ENCODE measurements at regions not wholly inside any gene's neighbourhood (a gene's known extent, or its start where the extent isn't known, plus 50 kb on each side); places are given as distances from the start of the nearest gene placed in this dataset.

- DNase-seq, result no peak
These were observed 409.9 kb upstream of the ALCAM start for GRCh38 chr3:104956620-104957345.

- DNase-seq, result no peak
These were observed 406.1 kb upstream of the ALCAM start for GRCh38 chr3:104960579-104960978.

GRCh38 chr3:104961851-104962250 lies 404.9 kb upstream of the ALCAM start:
- no peak for DNase-seq

- DNase-seq, result no peak
These were observed 392.4 kb upstream of the ALCAM start for GRCh38 chr3:104974316-104974715.

GRCh38 chr3:104977719-104978118 lies 389.0 kb upstream of the ALCAM start:
- DNase-seq, result no peak

GRCh38 chr3:104982130-104982529 lies 384.6 kb upstream of the ALCAM start:
- DNase-seq, result no peak

- DNase-seq, result no peak
These were observed 378.9 kb upstream of the ALCAM start for GRCh38 chr3:104987859-104988258.

- no peak for DNase-seq
These were observed 378.2 kb upstream of the ALCAM start for GRCh38 chr3:104988496-104988895.

- DNase-seq, result peak; percentile 10
These were observed 376.8 kb upstream of the ALCAM start for GRCh38 chr3:104989878-104990277.

GRCh38 chr3:104990758-104991157 lies 376.0 kb upstream of the ALCAM start:
- no peak for DNase-seq

GRCh38 chr3:104992676-104993075 lies 374.0 kb upstream of the ALCAM start:
- DNase-seq, result peak; percentile 22

GRCh38 chr3:105006164-105006563 lies 360.5 kb upstream of the ALCAM start:
- no peak for DNase-seq

GRCh38 chr3:105013657-105014056 lies 353.1 kb upstream of the ALCAM start:
- no peak for DNase-seq

- DNase-seq, result peak; percentile 14
These were observed 352.1 kb upstream of the ALCAM start for GRCh38 chr3:105014631-105015030.

GRCh38 chr3:105022813-105023212 lies 343.9 kb upstream of the ALCAM start:
- no peak for DNase-seq

- DNase-seq, result no peak
These were observed 336.5 kb upstream of the ALCAM start for GRCh38 chr3:105030211-105030610.

GRCh38 chr3:105032541-105032940 lies 334.2 kb upstream of the ALCAM start:
- no peak for DNase-seq

GRCh38 chr3:105033081-105033480 lies 333.6 kb upstream of the ALCAM start:
- no peak for DNase-seq

- no peak for DNase-seq
These were observed 327.7 kb upstream of the ALCAM start for GRCh38 chr3:105039004-105039403.

GRCh38 chr3:105040026-105040622 lies 326.6 kb upstream of the ALCAM start:
- DNase-seq, result peak; percentile 4

GRCh38 chr3:105042586-105042985 lies 324.1 kb upstream of the ALCAM start:
- no peak for DNase-seq

- no peak for DNase-seq
These were observed 315.6 kb upstream of the ALCAM start for GRCh38 chr3:105051111-105051510.

- no peak for DNase-seq
These were observed 314.7 kb upstream of the ALCAM start for GRCh38 chr3:105051972-105052371.

- DNase-seq, result no peak
These were observed 303.9 kb upstream of the ALCAM start for GRCh38 chr3:105062853-105063252.
